AG09319 (cell line): ENCODE measurements at regions not wholly inside any gene's neighbourhood (a gene's known extent, or its start where the extent isn't known, plus 50 kb on each side); places are given as distances from the start of the nearest gene placed in this dataset.

Experiments
- DNase-seq: peaks from one replicate; pipeline ENCODE4 v3.0.0-alpha.2; 2010; ENCODE audit warnings: low read depth; ENCODE audit errors: extremely low read depth
- CTCF ChIP-seq: IDR thresholded peaks from 2 replicates; pipeline ENCODE4 v1.5.1; 2011; ENCODE audit warnings: low read depth, mild to moderate bottlenecking, inconsistent platforms, low read length, moderate library complexity

- no peak for TF ChIP-seq CTCF
- DNase-seq: no peak
Measured at GRCh38 chr2:128446874-128447537, 128.3 kb upstream of the HS6ST1 start.

GRCh38 chr2:128447538-128447995, 128.9 kb upstream of the HS6ST1 start:
- no peak for DNase-seq
- no peak for TF ChIP-seq CTCF

GRCh38 chr2:128448331-128449225, 129.9 kb upstream of the HS6ST1 start:
- no peak for TF ChIP-seq CTCF
- DNase-seq: no peak

- no peak for TF ChIP-seq CTCF
- DNase-seq: no peak
Measured at GRCh38 chr2:128449226-128450061, 130.8 kb upstream of the HS6ST1 start.

- no peak for TF ChIP-seq CTCF
- no peak for DNase-seq
Measured at GRCh38 chr2:128450211-128451024, 131.8 kb upstream of the HS6ST1 start.

GRCh38 chr2:128451084-128452023, 132.7 kb upstream of the HS6ST1 start:
- no peak for TF ChIP-seq CTCF
- no peak for DNase-seq
